T1000 (cell line): ENCODE measurements at regions not wholly inside any gene's neighbourhood (a gene's known extent, or its start where the extent isn't known, plus 50 kb on each side); places are given as distances from the start of the nearest gene placed in this dataset.
"Not testable (repeated sequence)": the region's sequence is repeated elsewhere in the genome, so short reads cannot be mapped to it uniquely, and the experiment has no call there.

ENCODE experiments used
- DNase-seq: peaks from one replicate; lab custom pipeline; 2025; ENCODE audit warnings: mixed read lengths; lab: John Stamatoyannopoulos, UW

- DNase-seq: no peak
Measured at GRCh38 chr2:163949693-163950092, 213.9 kb upstream of the FIGN start.

GRCh38 chr2:163944347-163944737, 208.5 kb upstream of the FIGN start:
- DNase-seq: no peak

- DNase-seq: no peak
Measured at GRCh38 chr2:163943403-163944346, 207.9 kb upstream of the FIGN start.

- DNase-seq: no peak
Measured at GRCh38 chr2:163934131-163934530, 198.3 kb upstream of the FIGN start.

GRCh38 chr2:163919717-163920116, 183.9 kb upstream of the FIGN start:
- no peak for DNase-seq

GRCh38 chr2:163914486-163914885, 178.7 kb upstream of the FIGN start:
- DNase-seq: not testable (repeated sequence)

GRCh38 chr2:163913532-163913944, 177.7 kb upstream of the FIGN start:
- not testable (repeated sequence) for DNase-seq

GRCh38 chr2:163909411-163910080, 173.7 kb upstream of the FIGN start:
- no peak for DNase-seq

- DNase-seq: no peak
Measured at GRCh38 chr2:163906410-163906809, 170.6 kb upstream of the FIGN start.

- DNase-seq: no peak
Measured at GRCh38 chr2:163897799-163898198, 162.0 kb upstream of the FIGN start.

- DNase-seq: not testable (repeated sequence)
Measured at GRCh38 chr2:163893444-163893843, 157.6 kb upstream of the FIGN start.

GRCh38 chr2:163888591-163888990, 152.8 kb upstream of the FIGN start:
- no peak for DNase-seq

- DNase-seq: no peak
Measured at GRCh38 chr2:163887182-163887581, 151.4 kb upstream of the FIGN start.

GRCh38 chr2:163884416-163884815, 148.6 kb upstream of the FIGN start:
- DNase-seq: no peak

GRCh38 chr2:163878718-163879117, 142.9 kb upstream of the FIGN start:
- DNase-seq: no peak

- no peak for DNase-seq
Measured at GRCh38 chr2:163877316-163877715, 141.5 kb upstream of the FIGN start.

GRCh38 chr2:163863073-163863472, 127.3 kb upstream of the FIGN start:
- DNase-seq: no peak

GRCh38 chr2:163859951-163860350, 124.1 kb upstream of the FIGN start:
- DNase-seq: no peak

GRCh38 chr2:163856941-163857340, 121.1 kb upstream of the FIGN start:
- DNase-seq: no peak

- DNase-seq: no peak
Measured at GRCh38 chr2:163852616-163853015, 116.8 kb upstream of the FIGN start.

GRCh38 chr2:163849756-163850435, 114.1 kb upstream of the FIGN start:
- no peak for DNase-seq

GRCh38 chr2:163838890-163839289, 103.1 kb upstream of the FIGN start:
- no peak for DNase-seq

GRCh38 chr2:163836167-163836566, 100.4 kb upstream of the FIGN start:
- DNase-seq: no peak
